C4-2B (cell line): ENCODE measurements at regions not wholly inside any gene's neighbourhood (a gene's known extent, or its start where the extent isn't known, plus 50 kb on each side); places are given as distances from the start of the nearest gene placed in this dataset.
"Not testable (repeated sequence)": the region's sequence is repeated elsewhere in the genome, so short reads cannot be mapped to it uniquely, and the experiment has no call there.

ENCODE experiments used
- H3K27ac ChIP-seq: fragments of 450-650 bp; 2 replicates; pipeline ENCODE4 v1.5.1; 2017

GRCh38 chr2:91517846-91518245 lies 2826.4 kb downstream of the RPIA start:
- H3K27ac ChIP-seq: not testable (repeated sequence)

- H3K27ac ChIP-seq: not testable (repeated sequence)
Measured at GRCh38 chr2:91518361-91518981, 2827.0 kb downstream of the RPIA start.

DNA sequence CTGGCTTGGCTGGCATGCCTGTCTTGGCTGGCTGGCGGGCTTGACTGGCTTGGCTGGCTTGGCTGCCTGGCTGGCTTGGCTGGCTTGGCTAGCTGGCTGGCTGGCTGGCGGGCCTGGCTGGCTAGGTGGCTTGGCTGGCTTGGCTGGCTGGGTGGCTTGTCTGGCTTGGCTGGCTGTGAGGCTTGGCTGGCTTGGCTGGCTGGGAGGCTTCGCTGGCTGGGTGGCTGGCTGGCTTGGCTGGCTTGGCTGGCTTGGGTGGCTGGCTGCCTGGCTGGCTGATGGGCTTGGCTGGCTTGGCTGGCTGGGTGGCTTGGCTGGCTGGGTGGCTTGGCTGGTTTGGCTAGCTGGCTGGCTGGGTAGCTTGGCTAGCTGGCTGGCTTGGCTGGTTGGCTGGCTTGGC lies 2827.9 kb downstream of the RPIA start:
- H3K27ac ChIP-seq: not testable (repeated sequence)

- not testable (repeated sequence) for H3K27ac ChIP-seq
Measured at GRCh38 chr2:91519914-91520313, 2828.4 kb downstream of the RPIA start.

DNA sequence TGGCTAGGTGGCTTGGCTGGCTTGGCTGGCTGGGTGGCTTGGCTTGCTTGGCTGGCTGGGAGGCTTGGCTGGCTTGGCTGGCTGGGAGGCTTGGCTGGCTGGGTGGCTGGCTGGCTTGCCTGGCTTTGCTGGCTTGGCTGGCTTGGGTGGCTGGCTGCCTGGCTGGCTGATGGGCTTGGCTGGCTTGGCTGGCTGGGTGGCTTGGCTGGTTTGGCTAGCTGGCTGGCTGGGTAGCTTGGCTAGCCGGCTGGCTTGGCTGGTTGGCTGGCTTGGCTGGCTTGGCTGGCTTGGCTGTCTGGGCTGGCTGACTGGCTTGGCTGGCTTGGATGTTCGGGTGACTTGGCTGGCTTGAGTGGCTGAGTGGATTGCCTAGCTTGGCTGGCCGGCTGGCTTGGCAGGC lies 2829.1 kb downstream of the RPIA start:
- H3K27ac ChIP-seq: not testable (repeated sequence)

DNA sequence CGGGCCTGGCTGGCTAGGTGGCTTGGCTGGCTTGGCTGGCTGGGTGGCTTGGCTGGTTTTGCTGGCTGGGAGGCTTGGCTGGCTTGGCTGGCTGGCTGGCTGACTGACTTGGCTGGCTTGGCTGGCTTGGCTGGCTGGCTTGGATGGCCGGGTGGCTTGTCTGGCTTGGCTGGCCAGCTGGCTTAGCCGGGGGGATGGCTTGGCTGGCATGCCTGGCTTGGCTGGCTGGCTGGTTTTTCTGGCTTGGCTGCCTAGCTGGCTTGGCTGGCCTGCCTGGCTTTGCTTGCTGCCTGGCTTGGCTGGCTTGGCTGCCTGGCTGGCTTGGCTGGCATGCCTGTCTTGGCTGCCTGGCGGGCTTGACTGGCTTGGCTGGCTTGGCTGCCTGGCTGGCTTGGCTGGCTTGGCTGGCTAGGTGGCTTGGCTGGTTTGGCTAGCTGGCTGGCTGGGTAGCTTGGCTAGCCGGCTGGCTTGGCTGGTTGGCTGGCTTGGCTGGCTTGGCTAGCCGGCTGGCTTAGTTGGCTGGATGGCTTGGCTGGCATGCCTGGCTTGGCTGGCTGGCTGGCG lies 2829.6 kb downstream of the RPIA start:
- not testable (repeated sequence) for H3K27ac ChIP-seq

DNA sequence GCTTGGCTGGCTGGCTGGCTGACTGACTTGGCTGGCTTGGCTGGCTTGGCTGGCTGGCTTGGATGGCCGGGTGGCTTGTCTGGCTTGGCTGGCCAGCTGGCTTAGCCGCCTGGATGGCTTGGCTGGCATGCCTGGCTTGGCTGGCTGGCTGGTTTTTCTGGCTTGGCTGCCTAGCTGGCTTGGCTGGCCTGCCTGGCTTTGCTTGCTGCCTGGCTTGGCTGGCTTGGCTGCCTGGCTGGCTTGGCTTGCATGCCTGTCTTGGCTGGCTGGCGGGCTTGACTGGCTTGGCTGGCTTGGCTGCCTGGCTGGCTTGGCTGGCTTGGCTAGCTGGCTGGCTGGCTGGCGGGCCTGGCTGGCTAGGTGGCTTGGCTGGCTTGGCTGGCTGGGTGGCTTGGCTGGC lies 2830.5 kb downstream of the RPIA start:
- H3K27ac ChIP-seq: not testable (repeated sequence)

- not testable (repeated sequence) for H3K27ac ChIP-seq
Measured at GRCh38 chr2:91522877-91523276, 2831.4 kb downstream of the RPIA start.

DNA sequence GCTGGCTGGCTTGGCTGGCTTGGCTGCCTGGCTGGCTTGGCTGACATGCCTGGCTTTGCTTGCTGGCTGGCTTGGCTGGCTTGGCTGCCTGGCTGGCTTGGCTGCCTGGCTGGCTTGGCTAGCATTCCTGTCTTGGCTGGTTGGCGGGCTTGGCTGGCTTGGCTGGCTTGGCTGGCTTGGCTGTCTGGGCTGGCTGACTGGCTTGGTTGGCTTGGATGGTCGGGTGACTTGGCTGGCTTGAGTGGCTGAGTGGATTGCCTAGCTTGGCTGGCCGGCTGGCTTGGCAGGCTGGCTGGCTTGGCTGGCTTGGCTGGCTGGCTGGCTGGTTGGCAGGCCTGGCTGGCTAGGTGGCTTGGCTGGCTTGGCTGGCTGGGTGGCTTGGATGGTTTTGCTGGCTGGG lies 2832.3 kb downstream of the RPIA start:
- not testable (repeated sequence) for H3K27ac ChIP-seq

DNA sequence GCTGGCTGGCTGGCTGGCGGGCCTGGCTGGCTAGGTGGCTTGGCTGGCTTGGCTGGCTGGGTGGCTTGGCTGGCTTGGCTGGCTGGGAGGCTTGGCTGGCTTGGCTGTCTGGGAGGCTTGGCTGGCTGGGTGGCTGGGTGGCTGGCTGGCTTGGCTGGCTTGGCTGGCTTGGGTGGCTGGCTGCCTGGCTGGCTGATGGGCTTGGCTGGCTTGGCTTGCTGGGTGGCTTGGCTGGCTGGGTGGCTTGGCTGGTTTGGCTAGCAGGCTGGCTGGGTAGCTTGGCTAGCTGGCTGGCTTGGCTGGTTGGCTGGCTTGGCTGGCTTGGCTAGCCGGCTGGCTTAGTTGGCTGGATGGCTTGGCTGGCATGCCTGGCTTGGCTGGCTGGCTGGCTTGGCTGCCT lies 2834.1 kb downstream of the RPIA start:
- H3K27ac ChIP-seq: not testable (repeated sequence)

GRCh38 chr2:91526083-91526482 lies 2834.6 kb downstream of the RPIA start:
- not testable (repeated sequence) for H3K27ac ChIP-seq

GRCh38 chr2:91527056-91527455 lies 2835.6 kb downstream of the RPIA start:
- not testable (repeated sequence) for H3K27ac ChIP-seq

- not testable (repeated sequence) for H3K27ac ChIP-seq
Measured at GRCh38 chr2:91527491-91528031, 2836.1 kb downstream of the RPIA start.

DNA sequence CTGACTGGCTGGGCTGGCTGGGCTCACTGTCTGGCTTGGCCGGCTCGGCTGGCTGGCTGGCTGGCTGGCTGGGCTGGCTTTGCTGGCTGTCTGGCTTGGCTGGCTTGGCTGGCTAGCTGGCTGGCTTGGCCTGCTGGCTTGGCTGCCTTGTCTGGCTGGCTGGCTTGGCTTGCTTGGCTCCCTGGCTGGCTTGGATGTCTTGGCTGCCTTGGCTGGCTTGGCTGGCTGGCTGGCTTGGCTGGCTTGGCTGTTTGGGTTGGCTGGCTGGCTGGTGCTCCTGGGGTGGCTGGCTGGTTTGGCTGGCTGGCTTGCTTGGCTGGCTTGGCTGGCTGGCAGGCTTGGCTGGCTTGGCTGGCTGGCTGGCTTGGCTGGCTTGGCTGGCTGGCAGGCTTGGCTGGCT lies 2836.9 kb downstream of the RPIA start:
- not testable (repeated sequence) for H3K27ac ChIP-seq

DNA sequence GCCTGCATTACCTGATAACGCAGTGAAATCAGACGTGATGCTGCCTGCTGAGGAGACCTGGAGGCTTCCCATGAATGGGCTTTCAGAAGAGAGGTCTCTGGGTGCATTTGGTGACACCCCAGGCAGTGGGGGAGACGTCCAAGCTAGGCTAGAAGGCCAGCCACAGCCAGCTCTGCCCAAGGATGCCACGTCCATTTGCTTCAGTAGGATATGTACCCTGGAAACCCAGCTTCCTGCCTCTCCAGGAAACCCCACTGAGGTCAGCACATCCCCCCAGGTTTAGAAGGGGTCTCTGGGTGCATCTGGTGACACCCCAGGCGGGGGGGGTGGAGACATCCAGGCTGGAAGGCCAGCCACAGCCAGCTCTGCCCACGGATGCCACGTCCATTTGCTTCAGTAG lies 2844.6 kb downstream of the RPIA start:
- H3K27ac ChIP-seq: not testable (repeated sequence)

- not testable (repeated sequence) for H3K27ac ChIP-seq
Measured at GRCh38 chr2:91536549-91537263, 2845.2 kb downstream of the RPIA start.

DNA sequence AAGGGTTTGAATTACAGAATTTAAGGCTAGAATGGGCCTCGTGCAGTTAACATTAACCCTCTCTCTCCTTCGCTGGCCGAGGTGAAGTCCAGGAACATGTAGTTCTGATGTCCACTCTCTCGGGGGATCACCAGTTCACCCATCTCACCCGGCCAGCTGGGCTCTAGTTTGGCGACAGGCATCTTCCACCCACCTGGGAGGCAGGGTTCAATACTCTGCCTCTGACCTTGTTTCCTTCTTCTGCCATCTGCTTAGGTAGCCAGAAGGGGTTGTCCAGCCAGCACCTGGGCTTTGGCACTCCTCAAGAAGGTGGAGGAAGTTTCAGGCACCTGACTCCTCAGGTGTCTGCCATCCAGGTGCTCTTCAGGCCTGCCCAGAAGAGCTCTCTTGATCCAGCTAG lies 2857.8 kb downstream of the RPIA start:
- not testable (repeated sequence) for H3K27ac ChIP-seq

DNA sequence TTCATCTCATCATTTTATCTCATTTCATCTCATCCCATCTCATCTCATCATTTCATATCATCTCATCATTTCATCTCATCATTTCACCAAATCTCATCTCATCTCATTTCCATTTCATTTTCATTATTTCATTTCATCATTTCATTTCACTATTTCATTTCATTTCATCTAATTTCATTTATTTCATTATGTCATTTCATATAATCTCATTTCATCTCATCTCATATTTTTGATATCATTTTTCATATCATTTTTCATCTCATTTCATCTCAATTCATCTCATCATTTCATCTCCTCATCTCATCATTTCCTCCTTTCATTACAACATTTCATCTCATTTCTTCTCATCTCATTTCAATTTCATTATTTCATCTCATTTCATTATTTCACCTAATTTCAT lies 2866.8 kb downstream of the RPIA start:
- not testable (repeated sequence) for H3K27ac ChIP-seq

DNA sequence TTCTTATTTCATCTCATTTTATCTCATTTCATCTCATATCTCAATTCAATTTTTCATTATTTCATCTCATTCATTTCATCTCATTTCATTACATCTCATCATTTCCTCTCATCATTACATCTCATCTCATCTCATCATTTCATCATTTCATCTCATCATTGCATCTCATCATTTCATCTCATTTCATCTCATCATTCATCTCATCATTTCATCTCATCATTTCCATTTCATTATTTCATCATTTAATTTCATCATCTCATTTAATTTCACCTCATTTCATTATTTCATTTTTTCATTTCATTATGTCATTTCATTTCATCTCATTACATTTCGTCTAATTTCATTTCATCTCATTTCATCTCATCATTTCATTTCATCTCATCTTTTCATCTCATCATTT lies 2867.8 kb downstream of the RPIA start:
- H3K27ac ChIP-seq: not testable (repeated sequence)

DNA sequence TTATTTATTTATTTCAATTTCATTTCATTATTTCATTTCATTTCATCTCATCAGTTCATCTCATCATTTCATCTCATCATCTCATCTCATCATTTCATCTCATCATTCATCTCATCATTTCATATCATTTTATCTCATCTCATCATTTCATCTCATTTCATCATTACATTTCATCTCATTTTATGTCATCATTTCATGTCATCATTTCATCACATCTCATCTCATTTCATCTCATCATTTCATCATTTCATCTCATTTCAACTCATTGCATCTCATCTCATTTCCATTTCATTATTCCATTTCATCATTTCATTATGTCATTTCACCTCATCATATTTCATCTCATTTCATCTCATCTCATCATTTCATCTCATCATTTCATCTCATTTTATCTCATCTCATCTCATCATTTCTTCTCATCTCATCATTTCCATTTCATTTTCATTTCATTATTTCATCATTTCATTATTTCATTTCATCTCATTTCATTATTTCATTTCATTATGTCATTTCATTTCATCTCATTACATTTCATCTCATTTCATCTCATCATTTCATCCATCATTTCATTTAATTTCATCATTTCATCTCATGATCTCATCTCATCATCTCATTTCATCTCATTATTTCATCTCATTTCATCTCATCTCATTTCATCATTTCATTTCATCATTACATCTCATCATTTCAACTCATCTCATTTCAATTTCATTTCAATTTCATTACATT lies 2868.6 kb downstream of the RPIA start:
- H3K27ac ChIP-seq: not testable (repeated sequence)

- not testable (repeated sequence) for H3K27ac ChIP-seq
Measured at GRCh38 chr2:91562184-91562583, 2870.7 kb downstream of the RPIA start.

DNA sequence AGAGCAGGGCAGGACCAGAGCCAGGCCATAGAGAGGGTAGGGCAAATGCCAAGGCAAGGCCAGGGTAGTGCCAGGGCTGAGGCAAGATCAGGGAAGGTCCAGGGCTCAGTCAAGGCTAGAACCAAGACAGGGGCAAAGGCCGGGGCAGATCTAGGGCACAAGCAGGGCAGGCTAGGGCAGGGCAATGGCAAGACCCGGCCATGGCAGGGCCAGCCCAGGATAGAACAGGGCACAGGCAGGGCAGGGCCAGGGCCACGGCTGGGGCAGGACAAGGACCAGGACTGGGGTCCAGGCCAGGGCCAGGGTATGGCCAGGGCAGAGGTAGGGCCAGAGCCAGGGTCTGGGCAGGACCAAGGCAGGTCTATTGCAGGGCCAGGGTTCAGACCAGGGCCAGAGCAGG lies 2873.2 kb downstream of the RPIA start:
- H3K27ac ChIP-seq: not testable (repeated sequence)
